Neural progenitor cell (in vitro differentiated cells): ENCODE measurements at regions not wholly inside any gene's neighbourhood (a gene's known extent, or its start where the extent isn't known, plus 50 kb on each side); places are given as distances from the start of the nearest gene placed in this dataset.

Experiments
- DNase-seq: peaks from one replicate; pipeline ENCODE4 v3.0.0-alpha.2; 2016; ENCODE audit warnings: low spot score
- H2AFZ ChIP-seq: fragments of 200-600 bp; sonication (generic); replicated peaks from 2 replicates; pipeline ENCODE4 v1.6.1; 2016; ENCODE audit warnings: antibody characterized with exemption
- H3F3A ChIP-seq: fragments of 200-600 bp; sonication (generic); 2 replicates; pipeline ENCODE4 v1.6.1; 2016; ENCODE audit warnings: antibody characterized with exemption, low read depth
- H3K27ac ChIP-seq: fragments of 200-600 bp; sonication (generic); 2 replicates; pipeline ENCODE4 v1.5.1; 2016; ENCODE audit warnings: mild to moderate bottlenecking
- H3K27me3 ChIP-seq: fragments of 200-600 bp; sonication (generic); 2 replicates; pipeline ENCODE4 v1.6.1; 2016; ENCODE audit warnings: mild to moderate bottlenecking, moderate library complexity
- H3K36me3 ChIP-seq: fragments of 200-600 bp; sonication (generic); 2 replicates; pipeline ENCODE4 v1.5.1; 2016
- H3K4me1 ChIP-seq: fragments of 200-600 bp; sonication (generic); 2 replicates; pipeline ENCODE4 v1.6.1; 2016; ENCODE audit warnings: mixed run types
- H3K4me2 ChIP-seq: fragments of 200-600 bp; sonication (generic); 2 replicates; pipeline ENCODE4 v1.6.1; 2016
- H3K4me3 ChIP-seq: fragments of 200-600 bp; sonication (generic); 2 replicates; pipeline ENCODE4 v1.5.1; 2016
- H3K79me2 ChIP-seq: fragments of 200-600 bp; sonication (generic); 2 replicates; pipeline ENCODE4 v1.6.1; 2016; ENCODE audit warnings: low read depth
- H3K9ac ChIP-seq: fragments of 200-600 bp; sonication (generic); 2 replicates; pipeline ENCODE4 v1.6.1; 2016
- H3K9me3 ChIP-seq: fragments of 200-600 bp; sonication (generic); 2 replicates; pipeline ENCODE4 v1.5.1; 2016; ENCODE audit warnings: low read depth
- H4K20me1 ChIP-seq: fragments of 200-600 bp; sonication (generic); 2 replicates; pipeline ENCODE4 v1.6.1; 2016; ENCODE audit warnings: low read depth
- H3K27ac Mint-ChIP-seq: 3 replicates; pipeline ENCODE4 v1.8.0; 2021; ENCODE audit warnings: mixed read lengths
- H3K27me3 Mint-ChIP-seq: 2 replicates; pipeline ENCODE4 v1.8.0; 2022; ENCODE audit warnings: low read depth, mild to moderate bottlenecking, inconsistent platforms, moderate library complexity, mixed read lengths; ENCODE audit not compliant: insufficient read depth
- H3K36me3 Mint-ChIP-seq: 3 replicates; pipeline ENCODE4 v1.8.0; 2021; ENCODE audit warnings: mixed read lengths
- H3K4me1 Mint-ChIP-seq: 3 replicates; pipeline ENCODE4 v1.8.0; 2021; ENCODE audit warnings: mixed read lengths
- H3K4me3 Mint-ChIP-seq: 3 replicates; pipeline ENCODE4 v1.8.0; 2021; ENCODE audit warnings: mild to moderate bottlenecking, moderate library complexity, mixed read lengths
- H3K9me3 Mint-ChIP-seq: 3 replicates; pipeline ENCODE4 v1.8.0; 2020; ENCODE audit warnings: mixed read lengths
- CTCF ChIP-seq: fragments of 200-600 bp; sonication (generic); IDR thresholded peaks from 2 replicates; pipeline ENCODE4 v1.5.1; 2017; ENCODE audit warnings: antibody characterized with exemption, mild to moderate bottlenecking
- EZH2 ChIP-seq: fragments of 200-600 bp; sonication (generic); IDR thresholded peaks from 2 replicates; pipeline ENCODE4 v1.6.1; 2017; ENCODE audit warnings: antibody characterized with exemption, mild to moderate bottlenecking, moderate library complexity
- EZH2phosphoT487 ChIP-seq: fragments of 200-600 bp; sonication (generic); IDR thresholded peaks from 2 replicates; pipeline ENCODE4 v1.6.1; 2017; ENCODE audit warnings: antibody characterized with exemption

GRCh38 chr14:43243168-43243567 is 1263.9 kb downstream of the FSCB start:
- Histone ChIP-seq H3K9ac (no peak overlapping the region), H3K79me2 (no peaks in the 10 kb centered on the region), H3F3A (no peaks in the 10 kb centered on the region), H3K9me3 (no peaks in the 10 kb centered on the region), H3K4me2 (no peak overlapping the region), H3K27me3 (no peaks in the 10 kb centered on the region), H3K36me3 (no peaks in the 10 kb centered on the region), H2AFZ (no peak overlapping the region), H3K4me3 (no peak overlapping the region), H3K4me1 (no peaks in the 10 kb centered on the region), H4K20me1 (no peaks in the 10 kb centered on the region), H3K27ac (no peak overlapping the region)
- no peak overlapping the region for H3K27ac Mint-ChIP-seq
- TF ChIP-seq EZH2phosphoT487: no peak
- no peak for TF ChIP-seq EZH2
- no peak for TF ChIP-seq CTCF
- H3K27me3 Mint-ChIP-seq: no peaks in the 10 kb centered on the region
- no peak for DNase-seq
- H3K9me3 Mint-ChIP-seq: no peaks in the 10 kb centered on the region
- H3K36me3 Mint-ChIP-seq: no peaks in the 10 kb centered on the region
- no peaks in the 10 kb centered on the region for H3K4me1 Mint-ChIP-seq
- no peak overlapping the region for H3K4me3 Mint-ChIP-seq

- H4K20me1 ChIP-seq: no peaks in the 10 kb centered on the region
- H3K4me2 ChIP-seq: no peak overlapping the region
- no peaks in the 10 kb centered on the region for H3K27me3 ChIP-seq
- no peaks in the 10 kb centered on the region for H3K4me1 Mint-ChIP-seq
- no peak overlapping the region for H3K9ac ChIP-seq
- H3K4me3 ChIP-seq: no peak overlapping the region
- TF ChIP-seq EZH2 (no peak), CTCF (no peak), EZH2phosphoT487 (no peak)
- H3K36me3 ChIP-seq: no peaks in the 10 kb centered on the region
- DNase-seq: no peak
- H3K79me2 ChIP-seq: no peaks in the 10 kb centered on the region
- peaks cover 6% of the 10 kb centered on the region for H3K27me3 Mint-ChIP-seq
- no peaks in the 10 kb centered on the region for H3K9me3 ChIP-seq
- no peaks in the 10 kb centered on the region for H3F3A ChIP-seq
- no peak overlapping the region for H3K27ac Mint-ChIP-seq
- no peak overlapping the region for H2AFZ ChIP-seq
- no peak overlapping the region for H3K4me3 Mint-ChIP-seq
- H3K4me1 ChIP-seq: no peaks in the 10 kb centered on the region
- H3K9me3 Mint-ChIP-seq: peaks cover 5% of the 10 kb centered on the region
- no peak overlapping the region for H3K27ac ChIP-seq
- no peaks in the 10 kb centered on the region for H3K36me3 Mint-ChIP-seq
These were observed 1274.8 kb downstream of the FSCB start for GRCh38 chr14:43232261-43232660.

GRCh38 chr14:43215524-43215923 is 1291.6 kb downstream of the FSCB start:
- Histone ChIP-seq H3K9ac (no peak overlapping the region), H3K36me3 (no peaks in the 10 kb centered on the region), H3K9me3 (no peaks in the 10 kb centered on the region), H2AFZ (no peak overlapping the region), H3K4me3 (no peak overlapping the region), H3F3A (no peaks in the 10 kb centered on the region), H3K79me2 (no peaks in the 10 kb centered on the region), H3K4me2 (no peak overlapping the region), H3K4me1 (no peaks in the 10 kb centered on the region), H4K20me1 (no peaks in the 10 kb centered on the region), H3K27ac (no peak overlapping the region), H3K27me3 (no peaks in the 10 kb centered on the region)
- no peaks in the 10 kb centered on the region for H3K9me3 Mint-ChIP-seq
- H3K27ac Mint-ChIP-seq: no peak overlapping the region
- TF ChIP-seq CTCF (no peak), EZH2phosphoT487 (no peak), EZH2 (no peak)
- DNase-seq: no peak
- no peak overlapping the region for H3K4me3 Mint-ChIP-seq
- no peaks in the 10 kb centered on the region for H3K4me1 Mint-ChIP-seq
- no peaks in the 10 kb centered on the region for H3K36me3 Mint-ChIP-seq
- peaks cover 3% of the 10 kb centered on the region for H3K27me3 Mint-ChIP-seq

GRCh38 chr14:43207189-43207588 is 1299.9 kb downstream of the FSCB start:
- Histone ChIP-seq H3F3A (no peaks in the 10 kb centered on the region), H3K9ac (no peak overlapping the region), H3K4me1 (peaks cover 4% of the 10 kb centered on the region), H3K36me3 (no peaks in the 10 kb centered on the region), H2AFZ (no peak overlapping the region), H3K9me3 (no peaks in the 10 kb centered on the region), H3K4me2 (no peak overlapping the region), H3K27ac (no peak overlapping the region), H4K20me1 (no peaks in the 10 kb centered on the region), H3K79me2 (no peaks in the 10 kb centered on the region), H3K27me3 (no peaks in the 10 kb centered on the region), H3K4me3 (no peak overlapping the region)
- no peaks in the 10 kb centered on the region for H3K36me3 Mint-ChIP-seq
- no peak for TF ChIP-seq EZH2phosphoT487
- no peak for TF ChIP-seq EZH2
- peaks cover 3% of the 10 kb centered on the region for H3K4me1 Mint-ChIP-seq
- peaks cover 2% of the 10 kb centered on the region for H3K9me3 Mint-ChIP-seq
- no peak overlapping the region for H3K27ac Mint-ChIP-seq
- no peaks in the 10 kb centered on the region for H3K27me3 Mint-ChIP-seq
- DNase-seq: no peak
- no peak overlapping the region for H3K4me3 Mint-ChIP-seq
